Activated naive CD4-positive, alpha-beta T cell treated with anti-CD3 and anti-CD28 coated beads for 36 hours (primary cell): ENCODE measurements at regions not wholly inside any gene's neighbourhood (a gene's known extent, or its start where the extent isn't known, plus 50 kb on each side); places are given as distances from the start of the nearest gene placed in this dataset.
"Not testable (repeated sequence)": the region's sequence is repeated elsewhere in the genome, so short reads cannot be mapped to it uniquely, and the experiment has no call there.

Experiments
- CTCF ChIA-PET: fragments of 350-600 bp; sonication (Branson Sonifier 250); formaldehyde crosslinking; loops from one replicate; lab custom pipeline; 2021; ENCODE audit warnings: antibody characterized with exemption; lab: Charles Lee
- DNase-seq: peaks from one replicate; pipeline ENCODE4 v3.0.0-alpha.2; 2020
- H3K27ac Mint-ChIP-seq: one replicate; pipeline ENCODE4 v1.8.0; 2021; ENCODE audit warnings: mild to moderate bottlenecking, mixed read lengths
- H3K27me3 Mint-ChIP-seq: one replicate; pipeline ENCODE4 v1.8.0; 2021; ENCODE audit warnings: low read depth, mixed read lengths
- H3K36me3 Mint-ChIP-seq: one replicate; pipeline ENCODE4 v1.8.0; 2021; ENCODE audit warnings: low read depth, mixed read lengths
- H3K4me1 Mint-ChIP-seq: one replicate; pipeline ENCODE4 v1.8.0; 2021; ENCODE audit warnings: low read depth, mixed read lengths
- H3K4me3 Mint-ChIP-seq: one replicate; pipeline ENCODE4 v1.8.0; 2021; ENCODE audit warnings: mild to moderate bottlenecking, moderate library complexity, mixed read lengths
- H3K9me3 Mint-ChIP-seq: one replicate; pipeline ENCODE4 v1.8.0; 2021; ENCODE audit warnings: mixed read lengths
- intact Hi-C: fragments of 100-400 bp; cut with micrococcal nuclease; formaldehyde crosslinking; loops from one replicate; pipeline ENCODE4 v1.15.1; 2023

DNA sequence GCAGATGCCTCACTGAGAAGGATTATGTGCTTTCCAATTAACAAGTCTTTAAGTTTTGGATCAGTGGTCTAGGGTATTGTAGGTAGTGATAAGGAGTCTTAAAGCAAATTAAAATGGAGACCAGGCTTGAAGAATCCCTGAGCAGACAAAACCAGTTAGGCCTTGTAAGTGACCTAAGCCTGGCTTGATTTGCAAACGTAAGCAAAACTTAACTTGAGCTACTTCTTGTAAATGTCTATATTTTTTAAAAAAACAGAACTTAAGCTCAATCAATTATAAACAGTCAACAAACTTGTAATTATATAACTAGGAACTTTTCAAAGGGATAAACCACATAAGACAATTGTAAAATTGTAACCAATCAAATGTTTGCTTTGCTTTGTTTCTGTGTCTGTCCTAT, 72.7 kb upstream of the NALF2 start:
- peaks cover 4% of the 10 kb centered on the region for H3K27me3 Mint-ChIP-seq
- no peaks in the 10 kb centered on the region for H3K36me3 Mint-ChIP-seq
- intact Hi-C loops: no loop called here
- no peaks in the 10 kb centered on the region for H3K9me3 Mint-ChIP-seq
- no peaks in the 10 kb centered on the region for H3K4me1 Mint-ChIP-seq
- CTCF ChIA-PET: no interaction called here
- DNase-seq: no peak
- no peak overlapping the region for H3K4me3 Mint-ChIP-seq
- H3K27ac Mint-ChIP-seq: no peak overlapping the region

DNA sequence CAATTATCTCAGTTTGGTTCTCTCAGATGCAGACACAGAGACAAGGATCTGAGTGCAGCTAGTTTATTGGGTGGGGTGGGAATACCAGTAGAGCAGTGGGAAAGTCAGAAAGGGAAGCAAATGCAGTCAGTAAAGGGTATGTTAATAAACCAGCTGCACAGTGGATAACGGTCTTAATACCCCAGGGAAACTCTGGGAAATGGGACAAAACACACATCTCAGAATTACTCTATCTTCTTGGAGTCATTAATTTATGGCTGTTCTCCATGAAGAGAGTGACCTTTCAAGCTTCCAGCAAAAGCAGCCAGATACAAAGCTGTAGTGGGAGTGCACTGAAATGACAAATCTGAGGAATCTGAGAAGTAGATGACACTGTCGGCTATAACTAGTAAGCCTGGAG, 73.3 kb upstream of the NALF2 start:
- CTCF ChIA-PET: no interaction called here
- H3K4me3 Mint-ChIP-seq: no peak overlapping the region
- no peaks in the 10 kb centered on the region for H3K36me3 Mint-ChIP-seq
- peaks cover 4% of the 10 kb centered on the region for H3K27me3 Mint-ChIP-seq
- intact Hi-C loops: no loop called here
- H3K27ac Mint-ChIP-seq: no peak overlapping the region
- no peaks in the 10 kb centered on the region for H3K9me3 Mint-ChIP-seq
- H3K4me1 Mint-ChIP-seq: no peaks in the 10 kb centered on the region
- DNase-seq: no peak

DNA sequence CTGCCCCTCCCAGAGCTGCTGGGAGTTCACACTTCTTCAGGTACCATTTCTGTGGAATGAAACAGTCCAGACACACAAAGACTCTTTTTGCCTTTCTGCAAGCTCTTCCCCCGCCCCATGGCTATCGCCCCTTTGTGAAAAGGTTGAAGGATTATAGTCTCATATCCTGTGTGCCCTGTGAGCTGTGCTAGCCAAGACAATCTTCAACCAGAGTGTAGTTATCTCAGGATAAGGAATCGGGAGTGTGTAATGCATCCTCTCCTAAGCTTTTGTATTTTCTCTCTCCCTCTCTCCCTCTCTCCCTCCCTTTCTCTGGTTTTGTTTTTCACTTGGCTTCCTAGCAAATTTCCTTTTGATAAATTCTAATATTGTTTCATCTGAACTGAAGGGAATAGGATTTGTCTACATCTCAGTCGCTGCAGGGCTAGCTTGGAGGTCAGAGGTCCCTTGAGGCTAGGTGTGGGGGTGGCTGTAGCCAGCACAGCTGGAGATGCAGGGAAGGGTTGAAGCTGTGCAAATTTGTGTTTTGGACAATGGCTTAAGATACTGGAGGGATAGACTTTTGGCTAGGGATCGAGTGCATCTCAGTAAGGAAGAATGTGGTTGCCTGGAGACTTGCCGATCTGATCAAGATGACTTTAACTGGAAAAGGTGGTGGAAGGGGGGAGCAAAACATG, 74.6 kb upstream of the NALF2 start:
- CTCF ChIA-PET: no interaction called here
- H3K4me3 Mint-ChIP-seq: no peak overlapping the region

DNA sequence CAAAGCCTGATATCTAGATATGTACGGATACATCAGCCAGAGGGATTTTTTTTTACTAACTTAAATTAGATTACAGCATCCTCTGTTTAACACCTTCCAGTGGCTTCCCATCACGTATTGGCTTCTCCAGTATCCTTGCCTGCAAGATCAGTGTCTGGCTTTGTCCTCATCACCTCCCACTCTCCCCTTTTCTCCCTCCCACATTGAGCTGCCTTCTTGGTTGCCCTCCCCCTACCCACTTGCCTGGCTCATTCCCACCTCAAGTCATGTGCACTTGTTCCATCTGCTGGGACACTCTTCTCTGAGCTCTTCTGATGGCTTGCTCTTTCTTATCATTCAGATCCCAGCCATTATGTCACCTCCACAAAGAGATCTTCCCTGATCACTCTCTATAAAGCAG, 75.9 kb upstream of the NALF2 start:
- DNase-seq: no peak
- Mint-ChIP-seq H3K4me1 (no peaks in the 10 kb centered on the region), H3K36me3 (no peaks in the 10 kb centered on the region), H3K9me3 (no peaks in the 10 kb centered on the region), H3K4me3 (no peak overlapping the region), H3K27ac (no peak overlapping the region), H3K27me3 (peaks cover 4% of the 10 kb centered on the region)
- CTCF ChIA-PET: no interaction called here
- intact Hi-C loops: loop anchor here (10.0 kb wide), 1 partner anchor 187 kb away; the partner anchor contains the start of gene EDA

More for the DNA sequence above, 74.6 kb upstream of the NALF2 start:
- Mint-ChIP-seq H3K36me3 (no peaks in the 10 kb centered on the region), H3K27me3 (peaks cover 4% of the 10 kb centered on the region), H3K9me3 (no peaks in the 10 kb centered on the region), H3K4me1 (no peaks in the 10 kb centered on the region), H3K27ac (no peak overlapping the region)
- intact Hi-C loops: loop anchor here (10.0 kb wide), 1 partner anchor 185 kb away; the partner anchor contains the start of gene EDA
- no peak for DNase-seq

DNA sequence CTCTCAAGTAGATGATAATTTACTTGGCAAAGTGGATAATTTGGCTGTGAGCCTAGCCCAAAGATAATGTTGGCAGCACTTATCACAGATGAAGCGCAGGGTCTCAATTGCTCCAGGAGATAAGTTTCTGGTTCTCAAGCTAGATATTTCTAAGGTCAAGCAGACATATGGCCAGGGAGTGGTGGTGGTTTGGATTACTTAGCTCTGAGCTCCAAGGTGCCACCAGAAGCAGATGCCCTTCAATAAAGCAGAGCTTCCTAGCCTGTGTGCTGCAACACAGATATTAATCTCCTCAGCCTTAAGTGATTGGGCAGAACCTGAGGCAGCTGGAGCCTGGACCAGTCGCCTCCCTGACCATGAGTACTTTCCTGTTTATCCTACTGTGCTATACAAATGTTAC, 79.2 kb upstream of the NALF2 start:
- H3K27me3 Mint-ChIP-seq: no peaks in the 10 kb centered on the region
- H3K4me1 Mint-ChIP-seq: no peaks in the 10 kb centered on the region
- intact Hi-C loops: loop anchor here (10.0 kb wide), 1 partner anchor 190 kb away; the partner anchor contains the start of gene EDA
- no peaks in the 10 kb centered on the region for H3K36me3 Mint-ChIP-seq
- H3K4me3 Mint-ChIP-seq: no peak overlapping the region
- no peaks in the 10 kb centered on the region for H3K9me3 Mint-ChIP-seq
- CTCF ChIA-PET: no interaction called here
- no peak overlapping the region for H3K27ac Mint-ChIP-seq
- no peak for DNase-seq

DNA sequence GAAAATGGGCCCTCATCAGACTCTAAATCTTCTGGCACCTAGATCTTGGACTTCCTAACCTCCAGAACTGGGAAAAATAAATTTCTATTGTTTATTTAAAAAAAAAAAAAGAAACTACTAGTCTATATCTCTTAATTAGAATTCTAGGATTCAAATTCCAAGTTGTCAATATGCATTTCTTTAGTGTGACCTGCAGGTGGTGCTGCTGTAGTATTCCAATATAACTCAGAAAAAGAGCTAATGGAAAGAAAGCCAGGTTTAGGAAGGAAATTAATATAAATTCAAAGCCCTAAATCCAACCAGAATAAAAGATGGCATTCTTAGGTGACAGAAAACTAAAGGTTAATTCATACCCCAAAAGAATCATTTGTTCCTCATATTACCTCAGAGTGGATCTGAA, 80.0 kb upstream of the NALF2 start:
- DNase-seq: peak; percentile 5
- CTCF ChIA-PET: interaction anchor here (0.6 kb wide), 1 partner anchor 13 kb away, joined by 3 read pairs; no protein-coding TSS in a partner anchor
- Mint-ChIP-seq H3K27me3 (no peaks in the 10 kb centered on the region), H3K36me3 (no peaks in the 10 kb centered on the region), H3K4me1 (no peaks in the 10 kb centered on the region), H3K4me3 (no peak overlapping the region), H3K9me3 (no peaks in the 10 kb centered on the region), H3K27ac (no peak overlapping the region)
- intact Hi-C loops: loop anchor here (10.0 kb wide), 1 partner anchor 191 kb away; the partner anchor contains the start of gene EDA

DNA sequence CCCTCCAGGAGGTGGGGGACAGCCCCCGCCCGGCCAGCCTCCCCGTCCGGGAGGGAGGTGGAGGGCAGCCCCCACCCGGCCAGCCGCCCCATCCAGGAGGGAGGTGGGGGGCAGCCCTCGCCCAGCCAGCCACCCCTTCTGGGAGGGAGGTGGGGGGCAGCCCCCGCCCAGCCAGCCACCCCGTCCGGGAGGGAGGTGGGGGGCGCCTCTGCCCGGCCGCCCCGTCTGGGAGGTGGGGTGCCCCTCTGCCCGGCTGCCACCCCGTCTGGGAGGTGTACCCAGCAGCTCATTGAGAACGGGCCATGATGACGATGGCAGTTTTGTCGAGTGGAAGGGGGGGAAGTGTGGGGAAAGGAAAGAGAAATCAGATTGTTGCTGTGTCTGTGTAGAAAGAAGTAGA, 81.9 kb upstream of the NALF2 start:
- H3K27ac Mint-ChIP-seq, H3K4me3 Mint-ChIP-seq, DNase-seq, H3K4me1 Mint-ChIP-seq, H3K27me3 Mint-ChIP-seq, H3K36me3 Mint-ChIP-seq, H3K9me3 Mint-ChIP-seq, CTCF ChIA-PET: not testable (repeated sequence)
- intact Hi-C loops: loop anchor here (10.0 kb wide), 1 partner anchor 193 kb away; the partner anchor contains the start of gene EDA

DNA sequence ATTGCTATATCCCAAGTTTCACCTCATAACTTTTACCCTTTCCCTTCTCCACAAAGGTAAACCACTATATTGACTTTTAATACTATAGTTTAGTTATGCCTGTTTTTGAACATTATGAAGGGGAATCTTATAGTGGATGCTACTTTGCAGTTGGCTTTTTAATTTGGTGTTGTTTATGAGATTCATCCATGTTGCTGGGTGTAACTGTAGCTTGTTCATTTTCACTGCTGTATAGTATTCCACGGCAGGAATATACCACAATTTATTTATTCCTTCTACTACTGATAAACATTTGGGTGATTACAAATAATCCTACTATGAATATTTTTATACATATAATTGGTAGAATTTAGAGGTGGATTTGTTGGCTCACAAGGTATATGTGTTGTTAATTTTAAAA, 88.4 kb upstream of the NALF2 start:
- H3K27me3 Mint-ChIP-seq: no peaks in the 10 kb centered on the region
- no peaks in the 10 kb centered on the region for H3K4me1 Mint-ChIP-seq
- H3K36me3 Mint-ChIP-seq: no peaks in the 10 kb centered on the region
- H3K27ac Mint-ChIP-seq: no peak overlapping the region
- intact Hi-C loops: no loop called here
- H3K9me3 Mint-ChIP-seq: peaks cover 3% of the 10 kb centered on the region
- no peak for DNase-seq
- CTCF ChIA-PET: no interaction called here
- H3K4me3 Mint-ChIP-seq: no peak overlapping the region

DNA sequence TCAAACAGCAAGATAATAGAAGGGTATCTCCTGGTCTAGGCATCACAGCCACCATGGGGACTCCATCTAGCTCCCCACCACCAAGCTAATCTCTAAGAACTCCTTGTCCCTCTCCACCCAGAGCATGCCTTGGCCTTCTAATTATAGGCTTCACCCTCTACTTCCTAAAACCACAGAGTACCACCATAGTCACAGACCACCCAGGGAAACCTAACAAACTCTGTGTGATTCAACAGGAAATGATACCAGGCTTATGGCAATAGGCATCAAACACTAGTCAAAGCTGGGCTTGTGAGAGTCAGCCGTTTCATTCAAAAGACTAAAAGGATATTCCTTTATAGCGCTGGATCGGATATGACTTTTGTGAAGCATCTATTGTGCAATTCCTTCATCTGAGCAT, 91.5 kb upstream of the NALF2 start:
- CTCF ChIA-PET: no interaction called here
- Mint-ChIP-seq H3K27me3 (no peaks in the 10 kb centered on the region), H3K9me3 (peaks cover 3% of the 10 kb centered on the region), H3K4me1 (no peaks in the 10 kb centered on the region), H3K27ac (no peak overlapping the region), H3K36me3 (no peaks in the 10 kb centered on the region), H3K4me3 (no peak overlapping the region)
- intact Hi-C loops: no loop called here
- no peak for DNase-seq

DNA sequence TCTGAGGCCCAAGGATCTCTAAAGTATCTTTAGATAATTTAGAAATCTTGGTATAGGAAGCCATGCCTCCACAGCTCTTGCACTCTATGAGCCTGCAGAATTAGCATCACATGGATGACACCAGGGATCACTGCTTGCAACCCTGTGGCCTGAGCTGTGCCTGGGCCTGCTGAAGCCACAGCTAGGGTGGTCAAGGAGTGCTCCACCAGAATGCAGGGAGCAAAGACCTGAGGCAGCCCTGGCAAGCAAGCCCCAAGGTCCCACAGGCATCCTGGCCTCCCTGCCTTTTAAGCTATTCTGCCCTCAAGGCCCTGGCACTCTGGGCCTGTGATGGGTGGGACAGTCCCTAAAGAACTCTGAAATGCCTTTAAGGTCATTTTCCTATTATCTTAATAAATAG, 105.2 kb upstream of the NALF2 start:
- Mint-ChIP-seq H3K27ac (no peak overlapping the region), H3K9me3 (no peaks in the 10 kb centered on the region), H3K27me3 (no peaks in the 10 kb centered on the region), H3K4me3 (no peak overlapping the region), H3K36me3 (no peaks in the 10 kb centered on the region), H3K4me1 (no peaks in the 10 kb centered on the region)
- CTCF ChIA-PET: no interaction called here
- intact Hi-C loops: no loop called here
- no peak for DNase-seq

DNA sequence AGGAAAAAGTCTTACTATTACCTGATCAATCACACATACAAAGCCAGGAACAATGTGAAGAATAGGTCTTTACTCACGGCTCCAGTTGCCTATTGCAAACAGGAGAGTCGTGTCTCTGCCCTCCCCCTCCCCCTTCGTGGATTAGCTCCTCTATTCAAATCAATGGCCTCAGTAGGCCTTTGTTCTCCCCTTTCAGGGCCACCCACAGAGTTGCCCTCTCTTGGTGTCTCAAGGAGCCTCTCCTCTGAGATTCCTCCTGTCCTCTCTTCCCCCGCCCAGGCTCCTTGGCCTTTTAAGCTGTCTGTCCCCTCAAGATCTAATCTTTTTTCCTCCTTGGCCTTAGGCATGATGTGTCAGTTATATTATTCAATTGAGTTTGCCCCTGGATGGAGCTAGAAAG, 107.2 kb upstream of the NALF2 start:
- no peak overlapping the region for H3K4me3 Mint-ChIP-seq
- intact Hi-C loops: no loop called here
- DNase-seq: no peak
- H3K27me3 Mint-ChIP-seq: no peaks in the 10 kb centered on the region
- no peaks in the 10 kb centered on the region for H3K4me1 Mint-ChIP-seq
- H3K9me3 Mint-ChIP-seq: no peaks in the 10 kb centered on the region
- CTCF ChIA-PET: no interaction called here
- no peaks in the 10 kb centered on the region for H3K36me3 Mint-ChIP-seq
- no peak overlapping the region for H3K27ac Mint-ChIP-seq

DNA sequence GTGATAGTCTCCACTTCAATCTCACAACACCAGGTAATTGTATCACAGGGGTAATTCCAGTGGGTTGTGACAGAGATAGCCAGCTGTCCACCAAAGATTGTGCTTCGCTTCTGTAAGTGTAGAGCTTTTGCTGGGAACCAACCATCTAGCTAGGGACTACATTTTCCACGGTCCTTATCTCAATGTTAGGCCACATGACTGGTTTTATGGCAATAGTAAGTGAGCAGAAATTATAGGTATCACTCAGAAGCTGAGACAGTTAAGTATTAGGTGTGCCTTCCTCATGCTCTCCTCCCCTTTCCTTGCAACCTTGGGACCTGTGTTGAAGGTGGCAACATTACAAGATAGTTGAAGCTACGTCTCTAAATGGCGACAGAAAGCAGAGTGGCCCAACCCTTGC, 108.8 kb upstream of the NALF2 start:
- Mint-ChIP-seq H3K27ac (no peak overlapping the region), H3K36me3 (no peaks in the 10 kb centered on the region), H3K4me3 (no peak overlapping the region), H3K9me3 (no peaks in the 10 kb centered on the region), H3K4me1 (no peaks in the 10 kb centered on the region), H3K27me3 (no peaks in the 10 kb centered on the region)
- no peak for DNase-seq
- intact Hi-C loops: no loop called here
- CTCF ChIA-PET: no interaction called here

DNA sequence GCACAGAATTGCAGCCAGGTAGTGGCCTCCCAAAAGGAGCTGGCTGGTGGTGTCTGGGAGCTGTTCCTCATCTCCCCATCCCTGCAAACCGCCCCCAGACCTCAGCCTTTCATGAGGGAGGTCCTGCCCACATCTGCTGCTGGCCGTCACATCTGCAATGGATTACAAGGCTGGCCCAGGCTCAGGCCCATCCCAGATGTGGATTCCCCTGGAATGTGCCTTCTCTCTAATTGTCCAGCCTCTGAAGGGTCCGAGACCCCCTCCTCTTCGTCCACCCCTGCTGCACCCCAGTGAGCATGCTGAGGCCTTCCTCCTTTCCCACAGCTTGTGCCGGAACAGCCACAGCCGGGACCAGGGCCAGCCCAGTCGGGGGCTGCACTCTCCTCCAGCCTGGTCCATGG, 115.0 kb upstream of the NALF2 start:
- H3K36me3 Mint-ChIP-seq: no peaks in the 10 kb centered on the region
- CTCF ChIA-PET: interaction anchor here (1.1 kb wide), 1 partner anchor 562 kb away, joined by 4 read pairs; no protein-coding TSS in a partner anchor
- no peak overlapping the region for H3K27ac Mint-ChIP-seq
- no peaks in the 10 kb centered on the region for H3K4me1 Mint-ChIP-seq
- no peak overlapping the region for H3K4me3 Mint-ChIP-seq
- no peak for DNase-seq
- H3K9me3 Mint-ChIP-seq: no peaks in the 10 kb centered on the region
- intact Hi-C loops: no loop called here
- no peaks in the 10 kb centered on the region for H3K27me3 Mint-ChIP-seq
